GM21529 (cell line): ENCODE measurements at regions not wholly inside any gene's neighbourhood (a gene's known extent, or its start where the extent isn't known, plus 50 kb on each side); places are given as distances from the start of the nearest gene placed in this dataset.
A peak's percentile ranks its signal among the peaks of the same experiment; 100 is the strongest.
"Not testable (repeated sequence)": the region's sequence is repeated elsewhere in the genome, so short reads cannot be mapped to it uniquely, and the experiment has no call there.

Experiments used
- ATAC-seq: cut with Tn5 transposase; IDR thresholded peaks from one replicate; pipeline ENCODE4 v1.9.1; 2021; ENCODE audit not compliant: unreplicated experiment

DNA sequence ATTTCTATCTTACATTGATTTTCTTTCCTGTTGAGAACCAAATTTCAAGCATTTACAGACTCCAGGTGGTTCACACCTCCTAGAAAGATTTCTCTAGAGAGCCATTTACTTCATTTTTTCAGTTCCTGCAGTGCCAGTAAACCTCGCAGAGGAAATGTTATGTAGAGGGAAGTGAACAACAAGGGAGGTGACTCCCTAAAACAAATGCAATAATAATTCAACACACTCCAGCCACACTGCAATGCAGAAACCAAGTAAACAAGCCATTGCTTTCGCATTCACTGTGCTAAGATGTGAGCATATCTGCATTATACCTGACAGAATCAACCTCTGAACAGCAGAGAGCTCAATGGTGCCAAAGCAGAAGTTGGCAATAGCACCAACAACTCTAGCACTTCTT lies 215.1 kb downstream of the RBM26 start:
- peak; percentile 28 for ATAC-seq

DNA sequence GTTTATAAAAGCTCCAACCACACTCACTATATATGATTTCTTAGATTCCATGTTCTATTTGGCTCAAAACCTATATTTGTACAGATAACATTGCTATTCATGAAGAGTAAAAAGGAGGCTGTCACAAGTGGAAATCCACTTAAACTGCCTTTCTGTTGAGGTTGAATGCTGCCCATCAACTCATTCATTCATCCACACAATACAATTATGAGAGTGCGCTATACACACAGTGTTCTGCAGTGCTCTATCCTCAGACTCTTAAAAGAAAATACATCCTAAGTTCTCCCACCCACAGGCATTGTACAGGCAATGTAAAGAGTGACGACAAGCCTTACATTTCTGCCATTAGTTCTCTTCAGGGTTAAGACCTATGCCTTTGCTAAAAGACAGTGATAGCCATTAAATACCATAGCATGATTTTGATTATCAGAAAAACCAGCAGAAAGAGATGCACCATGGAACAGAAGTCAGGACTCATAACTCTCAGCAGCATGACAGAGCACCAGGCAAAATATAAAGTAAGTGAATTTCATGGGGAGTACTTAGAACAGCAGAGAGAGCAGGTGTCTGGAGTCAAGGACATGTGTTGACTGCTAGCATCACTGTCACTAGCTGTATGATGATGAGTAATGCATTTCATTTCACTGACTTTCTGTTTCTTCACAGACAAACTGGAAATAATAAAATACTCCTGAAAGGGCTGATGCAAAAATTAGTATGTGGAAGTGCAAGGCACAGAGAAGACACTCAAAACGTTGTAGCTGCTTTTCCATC lies 218.0 kb downstream of the RBM26 start:
- no peak for ATAC-seq

DNA sequence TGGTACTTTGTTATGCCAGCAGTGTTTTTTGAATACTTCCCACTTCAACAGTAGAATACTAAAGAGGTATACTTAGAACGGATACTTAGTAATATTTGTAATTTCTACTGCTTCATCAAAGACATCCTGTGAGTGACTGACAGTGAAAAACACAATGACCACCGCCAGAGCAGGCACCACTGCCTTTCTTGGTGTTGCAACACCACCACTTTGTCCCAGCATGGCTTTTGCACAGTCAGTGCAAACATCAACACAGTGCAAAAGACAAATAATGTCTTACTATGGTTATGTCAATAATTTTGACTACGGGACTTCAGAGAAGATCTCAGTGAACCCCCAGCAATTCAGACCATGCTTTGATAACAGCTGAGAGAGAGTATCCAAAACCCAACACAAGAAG lies 220.5 kb downstream of the RBM26 start:
- ATAC-seq, result no peak

DNA sequence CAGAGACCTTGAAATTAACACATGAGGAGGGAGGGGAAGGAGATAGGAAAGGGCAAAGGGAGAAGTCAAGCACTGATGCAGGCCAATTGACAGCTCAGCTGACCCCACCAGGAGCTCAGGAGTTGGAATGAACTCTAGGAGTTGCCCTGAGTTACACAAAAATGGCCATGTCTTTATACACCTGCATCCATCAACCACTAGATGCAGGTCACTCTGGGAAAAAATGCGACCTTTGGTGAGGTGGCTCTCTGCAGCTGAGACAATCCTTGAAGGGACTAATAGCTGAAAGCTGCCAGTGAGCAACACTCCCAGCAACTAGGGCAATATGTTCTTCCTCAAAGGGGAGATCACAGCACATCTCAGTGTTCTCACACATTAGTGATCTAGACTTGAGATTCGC lies 222.8 kb downstream of the RBM26 start:
- ATAC-seq, result no peak

DNA sequence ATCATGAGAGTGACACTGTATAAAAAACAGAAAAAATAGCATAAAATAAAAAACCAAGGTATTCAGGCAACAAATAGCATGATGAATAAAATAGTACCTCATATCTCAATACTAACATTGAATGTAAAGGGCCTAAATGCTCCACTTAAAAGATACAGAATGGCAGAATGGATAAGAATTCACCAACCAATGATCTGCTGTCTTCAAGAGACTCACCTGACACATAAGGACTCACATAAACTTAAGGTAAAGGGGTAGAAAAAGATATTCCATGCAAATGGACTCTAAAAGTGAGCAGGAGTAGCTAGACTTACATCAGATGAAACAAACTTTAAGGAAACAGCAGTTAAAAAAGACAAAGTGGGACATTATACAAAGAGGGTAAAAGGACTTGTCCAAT lies 232.4 kb downstream of the RBM26 start:
- not testable (repeated sequence) for ATAC-seq

DNA sequence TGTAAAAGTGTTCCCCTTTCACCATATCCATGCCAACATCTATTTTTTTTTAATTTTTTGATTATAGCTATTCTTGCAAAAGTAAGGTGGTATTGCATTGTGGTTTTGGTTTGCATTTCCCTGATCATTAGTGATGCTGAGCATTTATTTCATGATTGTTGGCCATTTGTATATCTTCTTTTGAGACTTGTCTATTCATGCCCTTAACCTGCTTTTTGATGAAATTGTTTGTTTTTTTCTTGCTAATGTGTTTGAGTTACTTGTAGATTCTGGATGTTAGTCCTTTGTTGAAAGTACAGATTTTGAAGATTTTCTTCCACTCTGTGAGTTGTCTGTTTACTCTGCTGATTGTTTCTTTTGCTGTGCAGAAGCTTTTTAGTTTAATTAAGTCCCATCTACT lies 233.1 kb downstream of the RBM26 start:
- ATAC-seq, result not testable (repeated sequence)

DNA sequence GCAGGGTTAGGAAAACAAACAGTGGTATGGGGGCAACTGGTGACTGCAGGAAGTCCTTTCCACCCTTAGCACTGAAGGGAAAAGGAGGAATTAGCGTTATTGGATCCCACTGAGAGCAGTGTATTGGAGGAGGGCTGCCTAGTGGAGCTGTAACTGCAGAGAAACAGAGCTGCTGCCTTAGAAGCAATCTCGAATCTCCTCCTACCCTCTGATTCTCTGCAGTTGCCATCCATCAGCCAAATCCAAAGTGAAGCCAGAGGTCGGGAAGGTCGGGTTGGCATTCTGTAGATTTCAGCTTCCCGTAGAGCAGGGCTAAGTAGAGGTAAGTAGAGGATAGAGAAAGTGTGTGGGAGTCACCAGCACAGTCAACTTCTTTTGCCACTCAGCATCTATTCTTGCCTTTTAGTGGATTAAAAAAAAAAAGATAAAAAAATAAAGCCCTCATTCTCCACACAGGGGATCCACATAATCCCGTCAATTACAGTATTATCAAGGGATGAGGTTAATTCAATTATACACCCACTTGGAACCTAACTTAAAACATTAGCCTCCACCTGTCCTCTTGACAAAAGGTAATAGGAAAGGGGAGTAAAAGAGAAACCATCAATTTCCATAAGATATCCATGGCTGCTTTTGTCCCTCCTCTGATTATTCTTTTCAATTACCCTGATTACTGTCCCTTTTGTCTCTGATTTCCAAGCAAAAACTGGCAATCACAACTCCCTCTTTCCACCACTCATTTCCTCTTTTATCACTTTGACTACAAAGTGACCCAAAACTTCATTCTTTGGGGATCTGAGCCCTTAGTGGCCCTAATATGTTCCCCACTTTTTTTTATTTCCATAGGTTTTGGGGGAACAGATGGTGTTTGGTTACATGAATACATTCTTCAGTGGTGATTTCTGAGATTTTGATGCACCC lies 234.7 kb downstream of the RBM26 start:
- no peak for ATAC-seq

DNA sequence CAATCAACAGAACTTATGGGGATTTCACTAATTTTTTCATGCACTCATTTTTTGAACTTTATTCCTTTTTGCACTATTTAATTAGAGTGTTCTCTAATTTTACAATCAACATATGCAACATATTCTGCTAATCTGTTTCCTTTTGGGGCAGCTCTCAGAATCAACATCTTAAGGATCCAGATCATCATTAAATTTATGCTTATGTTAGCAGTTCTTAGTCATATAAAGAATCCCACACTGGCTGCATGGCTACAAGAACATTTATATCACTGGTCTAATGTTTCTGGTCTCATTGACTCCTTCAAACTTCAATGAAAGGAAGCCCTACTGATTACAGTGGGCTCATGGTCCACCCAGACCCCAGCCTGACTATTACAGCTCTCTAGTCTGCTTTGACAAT lies 245.2 kb downstream of the RBM26 start:
- no peak for ATAC-seq

DNA sequence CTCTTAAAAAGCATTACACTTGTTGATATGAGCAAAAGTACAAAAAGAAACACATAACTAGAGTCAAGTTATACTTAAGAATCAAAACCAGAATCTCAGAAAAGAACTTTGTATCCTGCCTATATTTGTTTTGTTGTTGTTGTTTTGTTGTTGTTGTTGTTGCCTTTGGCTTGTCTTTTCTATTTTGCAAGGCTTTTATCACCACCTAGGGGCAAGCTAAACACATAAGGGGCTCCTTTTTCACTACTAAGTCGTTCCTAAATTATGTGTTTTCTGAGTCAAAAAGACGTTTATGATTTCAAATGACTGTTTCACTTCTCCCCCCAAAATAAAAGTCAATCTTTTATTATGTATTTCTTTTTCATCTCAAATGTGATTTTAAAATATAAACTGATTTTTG lies 250.2 kb downstream of the RBM26 start:
- ATAC-seq, result no peak

DNA sequence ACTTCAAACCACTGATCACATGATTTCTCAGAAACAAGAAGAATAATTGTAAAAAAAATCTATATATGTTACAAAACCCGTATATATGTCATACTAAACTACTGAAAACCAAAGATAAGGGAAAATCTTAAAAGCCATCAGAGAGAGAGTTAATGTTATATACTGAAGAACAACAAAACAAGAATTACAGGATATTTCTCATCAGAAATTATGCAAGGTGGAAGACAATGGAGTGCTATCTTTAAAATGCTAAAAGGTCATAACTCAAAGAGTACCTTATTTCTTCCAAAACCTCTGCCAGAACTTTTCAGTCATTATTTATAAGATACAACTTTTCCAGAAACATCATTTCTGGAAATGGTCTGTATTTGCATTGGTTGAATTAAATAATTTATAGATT lies 256.8 kb downstream of the RBM26 start:
- ATAC-seq, result no peak

DNA sequence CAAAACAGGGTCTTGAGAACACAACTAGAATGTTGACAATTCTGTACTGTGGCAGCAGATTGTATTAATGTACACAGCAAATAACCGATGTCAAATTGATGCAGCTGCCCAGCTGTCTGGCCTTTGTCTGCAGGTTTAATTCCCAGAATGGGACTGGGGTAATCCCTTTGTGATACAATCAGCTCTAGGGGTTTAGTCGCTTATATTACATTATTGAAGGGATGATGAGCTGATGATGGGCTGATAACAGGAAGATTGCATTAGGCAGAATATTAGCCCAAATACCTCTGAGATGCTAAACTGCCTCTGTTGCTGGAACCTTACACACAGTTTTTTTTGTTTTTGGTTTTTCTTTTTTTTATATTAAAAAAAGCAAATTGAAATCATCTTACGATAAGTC lies 265.0 kb downstream of the RBM26 start:
- no peak for ATAC-seq

DNA sequence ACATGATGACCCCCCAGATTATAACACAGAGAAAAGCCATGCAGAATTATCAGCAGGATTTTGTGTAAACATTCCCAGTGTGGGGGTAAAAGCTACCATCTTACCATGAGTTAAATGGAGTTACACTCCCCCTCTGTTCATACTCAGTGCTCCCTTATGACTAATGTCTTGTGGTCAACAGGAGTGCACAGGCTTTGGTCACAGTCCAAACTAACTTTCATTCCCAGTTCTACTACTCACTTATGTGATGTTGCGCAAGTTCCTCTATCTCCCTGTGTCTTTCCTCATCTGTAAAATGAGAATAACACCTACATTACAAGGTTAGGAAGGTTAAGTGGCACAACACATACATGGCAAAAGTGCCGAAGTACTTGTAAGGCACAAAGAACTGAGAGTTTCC lies 277.9 kb downstream of the RBM26 start:
- ATAC-seq, result no peak

DNA sequence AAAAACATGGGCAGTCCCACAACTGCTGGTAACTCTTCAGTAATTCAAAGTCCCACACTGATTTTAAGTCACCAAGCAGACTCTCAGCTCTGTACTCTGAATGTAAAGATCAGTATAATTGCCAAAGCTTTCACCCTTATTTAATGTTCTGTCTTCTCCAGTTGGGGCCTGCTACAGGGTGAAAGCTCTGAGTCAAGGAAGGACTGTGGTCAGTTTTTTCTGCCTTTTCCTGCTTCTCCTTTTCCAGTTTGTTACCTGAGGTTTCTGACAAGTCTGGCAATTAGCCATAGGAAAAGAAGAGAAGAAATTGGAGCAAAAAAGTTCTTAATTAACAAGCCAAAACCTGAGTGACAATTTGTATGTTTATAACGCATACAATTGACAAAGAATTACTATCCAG lies 279.3 kb downstream of the RBM26 start:
- no peak for ATAC-seq

DNA sequence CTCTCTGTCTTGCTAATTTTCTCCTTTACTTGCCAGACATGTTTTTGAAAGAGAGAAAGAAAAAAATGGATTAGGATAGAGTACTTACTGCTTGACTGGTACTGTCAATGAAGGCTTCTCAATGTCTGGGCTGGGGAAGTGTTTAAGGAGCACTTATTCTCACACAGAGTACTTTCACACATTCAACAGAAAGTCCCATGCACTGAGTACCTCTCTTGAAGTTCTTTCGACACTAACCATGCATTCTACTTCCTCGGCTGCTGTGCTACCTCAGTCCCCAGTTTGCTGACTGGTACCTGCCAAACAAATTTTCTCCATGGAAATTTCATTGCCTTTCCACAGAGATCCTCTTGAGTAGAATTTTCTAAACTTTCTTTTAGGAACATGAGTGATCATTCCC lies 281.9 kb downstream of the RBM26 start:
- no peak for ATAC-seq

DNA sequence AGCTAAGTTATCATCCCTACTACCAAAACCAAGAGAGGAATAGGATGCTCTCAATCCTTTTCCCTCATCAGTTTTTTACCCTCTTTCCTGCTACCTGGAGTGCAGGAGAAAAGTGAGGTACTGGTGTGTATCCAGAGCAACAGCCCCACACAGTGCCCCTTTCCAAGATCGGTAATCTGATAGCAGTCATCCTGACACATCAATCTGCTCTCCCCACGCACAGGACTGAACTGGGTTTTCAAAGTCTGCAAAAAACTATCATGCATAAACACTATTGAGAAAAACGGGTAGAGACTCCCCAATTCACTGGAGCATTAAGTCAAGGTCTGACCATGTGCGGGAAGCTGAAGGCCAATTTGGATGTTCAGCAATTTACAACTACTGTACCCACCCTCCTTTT lies 284.8 kb downstream of the RBM26 start:
- no peak for ATAC-seq

DNA sequence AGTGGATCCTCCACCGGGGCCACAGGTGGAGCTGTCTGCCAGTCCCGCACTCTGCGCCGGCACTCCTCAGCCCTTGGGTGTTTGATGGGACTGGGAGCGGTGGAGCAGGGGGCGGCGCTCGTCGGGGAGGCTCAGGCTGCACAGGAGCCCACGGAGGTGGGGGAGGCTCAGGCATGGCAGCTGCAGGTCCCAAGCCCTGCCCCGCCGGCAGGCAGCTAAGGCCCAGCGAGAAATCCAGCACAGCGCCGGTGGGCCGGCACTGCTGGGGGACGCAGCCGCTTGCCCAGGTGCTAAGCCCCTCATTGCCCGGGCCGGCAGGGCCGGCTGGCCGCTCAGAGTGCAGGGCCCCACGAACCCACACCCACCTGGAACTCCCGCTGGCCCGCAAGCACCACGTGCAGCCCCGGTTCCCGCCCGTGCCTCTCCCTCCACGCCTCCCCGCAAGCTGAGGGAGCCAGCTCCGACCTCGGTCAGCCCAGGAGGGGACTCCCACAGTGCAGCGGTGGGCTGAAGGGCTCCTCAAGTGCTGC lies 286.4 kb downstream of the RBM26 start:
- ATAC-seq, result no peak

DNA sequence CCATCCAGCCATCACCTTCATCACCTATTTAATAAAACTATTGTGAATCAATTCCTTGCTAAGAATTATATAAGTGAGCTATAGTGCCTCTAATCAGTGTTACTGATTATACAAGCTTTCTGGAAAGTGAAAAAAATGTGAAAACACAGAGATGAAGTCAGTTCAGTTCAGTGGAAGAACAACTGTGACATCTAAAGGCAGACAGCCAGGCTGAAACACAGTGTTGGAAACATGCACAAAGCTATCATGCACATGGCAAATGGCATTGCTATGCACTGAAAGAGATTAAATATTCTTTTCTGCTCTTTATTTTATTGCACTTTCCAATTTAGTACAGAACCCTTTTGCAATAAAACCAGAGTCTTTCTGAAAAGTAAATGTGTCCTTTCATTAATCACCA lies 294.0 kb downstream of the RBM26 start:
- ATAC-seq, result no peak

DNA sequence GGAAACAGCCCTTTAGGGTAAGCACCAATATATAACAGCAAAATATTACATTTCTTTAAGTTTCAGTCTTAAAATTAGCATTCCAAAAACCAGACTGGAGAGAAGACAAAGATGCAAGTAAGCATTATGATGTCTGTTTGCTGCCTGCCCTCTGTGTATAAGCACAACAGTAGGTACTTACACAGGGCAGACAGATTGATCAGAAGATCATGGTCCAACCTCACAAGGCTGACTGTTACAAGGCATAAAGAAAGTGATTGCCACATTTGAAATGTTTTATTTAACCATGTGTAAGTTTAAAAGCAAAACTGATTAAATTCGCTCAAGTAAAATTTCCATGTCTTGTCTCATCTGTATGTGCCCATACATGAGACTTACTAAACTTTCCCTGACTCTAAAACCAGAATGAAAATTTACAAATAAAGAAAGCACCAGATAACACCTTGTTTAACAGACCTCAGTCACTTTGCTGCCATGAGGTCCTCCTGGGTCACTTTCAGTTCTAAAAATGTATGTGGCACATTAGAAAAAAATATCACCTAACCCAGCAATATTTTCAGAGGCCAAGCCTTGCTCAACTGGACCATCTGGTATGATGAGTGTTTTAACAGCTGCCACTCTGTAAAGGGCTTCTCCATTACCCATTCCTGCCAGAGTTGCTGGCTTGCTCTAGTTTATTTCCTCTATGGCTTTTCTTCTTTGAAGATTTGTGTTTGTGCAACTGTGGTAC lies 297.0 kb downstream of the RBM26 start:
- peak; percentile 81 for ATAC-seq

DNA sequence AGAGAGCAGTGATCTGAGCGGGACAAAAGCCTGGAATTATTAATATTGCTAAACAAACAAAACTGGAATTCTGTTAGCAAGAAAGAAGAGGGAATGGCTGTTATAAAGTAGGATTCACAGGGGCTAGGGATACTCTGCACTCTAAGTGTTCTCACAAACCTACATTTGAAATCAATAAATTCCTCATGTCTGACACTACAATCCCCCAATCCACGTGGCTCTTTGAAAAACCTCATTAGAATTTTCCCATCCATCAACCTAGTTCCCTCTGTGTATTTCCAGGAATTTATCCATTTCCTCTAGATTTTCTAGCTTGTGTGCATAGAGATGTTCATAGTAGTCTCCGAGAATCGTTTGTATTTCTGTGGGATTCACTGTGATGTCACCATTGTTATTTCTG lies 307.5 kb downstream of the RBM26 start:
- no peak for ATAC-seq

DNA sequence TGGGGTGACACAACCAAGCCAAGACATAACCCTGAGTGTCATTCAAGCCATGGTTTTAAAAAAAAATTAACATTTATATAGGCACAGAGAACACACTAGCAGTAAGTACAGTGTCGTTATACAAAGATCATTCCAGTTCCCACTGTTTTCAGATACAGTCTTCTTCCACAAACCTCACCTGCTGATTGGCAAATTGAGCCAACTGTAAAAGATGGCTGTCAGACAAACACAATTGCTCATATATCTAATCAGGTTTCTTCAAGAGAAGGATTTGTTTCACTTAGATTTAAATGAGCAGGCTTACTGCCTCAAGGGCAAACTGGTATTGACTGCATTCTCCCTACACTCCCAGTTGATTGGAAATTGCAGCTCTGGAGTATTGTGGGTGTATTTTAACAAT lies 308.9 kb downstream of the RBM26 start:
- no peak for ATAC-seq

DNA sequence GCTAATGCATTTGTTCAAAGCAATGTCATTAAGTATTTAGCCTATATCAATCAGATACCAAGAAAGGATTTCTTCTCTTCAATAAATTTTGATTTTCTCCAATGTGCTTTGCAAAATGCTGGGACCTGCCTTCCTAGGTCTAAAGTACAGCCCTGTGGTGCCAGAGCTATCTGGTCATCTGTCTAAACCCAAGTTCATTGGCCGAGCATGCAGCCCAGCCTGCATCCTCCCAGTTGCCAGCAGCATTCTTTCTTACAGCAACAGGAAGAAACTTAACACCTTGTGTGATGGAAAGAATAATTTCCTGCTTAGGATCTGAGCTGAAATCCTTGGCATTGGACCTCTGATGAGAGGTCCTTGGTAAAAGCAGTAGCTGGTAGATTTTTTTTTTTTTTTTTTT lies 310.0 kb downstream of the RBM26 start:
- no peak for ATAC-seq
